ENCODE measurements at regions not wholly inside any gene's neighbourhood (a gene's known extent, or its start where the extent isn't known, plus 50 kb on each side); places are given as distances from the start of the nearest gene placed in this dataset.

DNA sequence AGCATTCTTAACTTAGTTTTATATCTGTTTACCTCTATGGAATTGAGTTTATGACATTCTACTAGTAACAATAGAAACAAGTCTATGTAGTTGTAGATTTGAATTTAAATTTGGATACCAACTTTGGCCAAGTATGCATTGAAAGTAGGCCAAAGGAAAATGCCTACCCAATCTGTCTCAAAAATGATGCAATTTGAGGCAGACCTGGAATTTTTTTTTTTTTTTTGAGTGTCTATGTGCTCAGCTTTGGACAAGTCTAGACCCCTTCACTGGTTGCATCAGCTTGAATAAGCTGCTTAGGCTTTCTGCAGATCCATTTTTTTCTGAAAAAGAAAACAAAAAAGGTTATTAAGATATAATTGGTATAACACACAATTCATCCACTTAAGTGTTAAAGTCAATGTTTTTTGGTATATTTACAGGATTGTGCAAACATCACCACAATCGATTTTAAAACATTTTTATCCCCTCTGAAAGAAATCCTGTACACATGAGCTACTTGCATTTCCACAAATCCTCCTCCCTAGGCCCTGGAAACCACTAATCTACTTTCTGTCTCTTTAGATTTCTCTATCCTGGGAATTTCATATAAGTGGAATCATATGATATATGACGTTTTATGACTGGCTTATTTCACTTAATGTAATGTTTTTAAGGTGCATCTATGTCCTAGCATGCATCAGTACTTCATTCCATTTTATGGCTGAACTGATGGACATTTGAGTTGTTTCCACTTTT, 185.1 kb upstream of the CCDC68 start:
- Histone ChIP-seq H3K27ac (ENCODE audit: low read length) (no peak overlapping the region), H3F3A (ENCODE audit: insufficient read depth, low read length, poor library complexity, severe bottlenecking) (no peaks in the 10 kb centered on the region)

DNA sequence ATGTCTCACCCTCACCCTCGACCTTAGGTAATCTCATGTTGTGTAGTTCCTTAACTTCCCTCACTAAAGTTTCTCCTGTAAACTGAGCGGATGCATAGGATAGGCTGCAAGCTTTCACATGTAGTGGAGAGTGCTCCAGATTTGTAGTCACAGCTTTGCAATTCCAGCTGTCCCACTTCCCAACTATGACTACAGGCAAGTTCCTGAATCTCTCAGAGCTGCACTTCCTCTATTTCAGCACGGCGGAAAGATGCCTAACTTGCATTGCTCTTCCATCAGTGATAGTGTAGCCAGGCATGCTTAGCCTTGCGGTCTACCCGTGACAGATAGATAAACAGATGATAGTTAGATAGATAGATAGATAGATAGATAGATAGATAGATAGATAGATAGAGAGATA, 183.1 kb upstream of the CCDC68 start:
- H3K4me2 ChIP-seq (ENCODE audit: low read length): no peak overlapping the region
- H3K27ac ChIP-seq (ENCODE audit: low read length): no peak overlapping the region
- no peak overlapping the region for H3K4me3 ChIP-seq (ENCODE audit: low read length)
- no peaks in the 10 kb centered on the region for H3K9me2 ChIP-seq (ENCODE audit: insufficient read depth, low read length)
- H4K20me1 ChIP-seq (ENCODE audit: insufficient read depth): no peaks in the 10 kb centered on the region
- no peaks in the 10 kb centered on the region for H3K27me3 ChIP-seq (ENCODE audit: insufficient read depth, low read depth, low read length)
- H3K9me3 ChIP-seq (ENCODE audit: low read length): no peaks in the 10 kb centered on the region
- H3K36me3 ChIP-seq (ENCODE audit: insufficient read depth, low read length): no peaks in the 10 kb centered on the region
- no peaks in the 10 kb centered on the region for H3K79me2 ChIP-seq (replicated peaks; ENCODE audit: insufficient read depth, low read length)
- H2AFZ ChIP-seq (ENCODE audit: low read depth, low read length): no peak overlapping the region
- no peak for TF ChIP-seq SMC3 (conservative IDR thresholded peaks at IDR 0.05; ENCODE audit: poor library complexity)
- TF ChIP-seq POLR2AphosphoS5 (IDR thresholded peaks at IDR 0.05): no peak
- no peak for TF ChIP-seq TAF1 (IDR thresholded peaks at IDR 0.05; ENCODE audit: low read depth)
- TF ChIP-seq, protein P1, sequence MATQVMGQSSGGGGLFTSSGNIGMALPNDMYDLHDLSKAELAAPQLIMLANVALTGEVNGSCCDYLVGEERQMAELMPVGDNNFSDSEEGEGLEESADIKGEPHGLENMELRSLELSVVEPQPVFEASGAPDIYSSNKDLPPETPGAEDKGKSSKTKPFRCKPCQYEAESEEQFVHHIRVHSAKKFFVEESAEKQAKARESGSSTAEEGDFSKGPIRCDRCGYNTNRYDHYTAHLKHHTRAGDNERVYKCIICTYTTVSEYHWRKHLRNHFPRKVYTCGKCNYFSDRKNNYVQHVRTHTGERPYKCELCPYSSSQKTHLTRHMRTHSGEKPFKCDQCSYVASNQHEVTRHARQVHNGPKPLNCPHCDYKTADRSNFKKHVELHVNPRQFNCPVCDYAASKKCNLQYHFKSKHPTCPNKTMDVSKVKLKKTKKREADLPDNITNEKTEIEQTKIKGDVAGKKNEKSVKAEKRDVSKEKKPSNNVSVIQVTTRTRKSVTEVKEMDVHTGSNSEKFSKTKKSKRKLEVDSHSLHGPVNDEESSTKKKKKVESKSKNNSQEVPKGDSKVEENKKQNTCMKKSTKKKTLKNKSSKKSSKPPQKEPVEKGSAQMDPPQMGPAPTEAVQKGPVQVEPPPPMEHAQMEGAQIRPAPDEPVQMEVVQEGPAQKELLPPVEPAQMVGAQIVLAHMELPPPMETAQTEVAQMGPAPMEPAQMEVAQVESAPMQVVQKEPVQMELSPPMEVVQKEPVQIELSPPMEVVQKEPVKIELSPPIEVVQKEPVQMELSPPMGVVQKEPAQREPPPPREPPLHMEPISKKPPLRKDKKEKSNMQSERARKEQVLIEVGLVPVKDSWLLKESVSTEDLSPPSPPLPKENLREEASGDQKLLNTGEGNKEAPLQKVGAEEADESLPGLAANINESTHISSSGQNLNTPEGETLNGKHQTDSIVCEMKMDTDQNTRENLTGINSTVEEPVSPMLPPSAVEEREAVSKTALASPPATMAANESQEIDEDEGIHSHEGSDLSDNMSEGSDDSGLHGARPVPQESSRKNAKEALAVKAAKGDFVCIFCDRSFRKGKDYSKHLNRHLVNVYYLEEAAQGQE (IDR thresholded peaks at IDR 0.05; ENCODE audit: borderline replicate concordance): no peak
- no peak for TF ChIP-seq EP300 (conservative IDR thresholded peaks at IDR 0.05; ENCODE audit: poor library complexity, severe bottlenecking)
- TF ChIP-seq, protein P2, sequence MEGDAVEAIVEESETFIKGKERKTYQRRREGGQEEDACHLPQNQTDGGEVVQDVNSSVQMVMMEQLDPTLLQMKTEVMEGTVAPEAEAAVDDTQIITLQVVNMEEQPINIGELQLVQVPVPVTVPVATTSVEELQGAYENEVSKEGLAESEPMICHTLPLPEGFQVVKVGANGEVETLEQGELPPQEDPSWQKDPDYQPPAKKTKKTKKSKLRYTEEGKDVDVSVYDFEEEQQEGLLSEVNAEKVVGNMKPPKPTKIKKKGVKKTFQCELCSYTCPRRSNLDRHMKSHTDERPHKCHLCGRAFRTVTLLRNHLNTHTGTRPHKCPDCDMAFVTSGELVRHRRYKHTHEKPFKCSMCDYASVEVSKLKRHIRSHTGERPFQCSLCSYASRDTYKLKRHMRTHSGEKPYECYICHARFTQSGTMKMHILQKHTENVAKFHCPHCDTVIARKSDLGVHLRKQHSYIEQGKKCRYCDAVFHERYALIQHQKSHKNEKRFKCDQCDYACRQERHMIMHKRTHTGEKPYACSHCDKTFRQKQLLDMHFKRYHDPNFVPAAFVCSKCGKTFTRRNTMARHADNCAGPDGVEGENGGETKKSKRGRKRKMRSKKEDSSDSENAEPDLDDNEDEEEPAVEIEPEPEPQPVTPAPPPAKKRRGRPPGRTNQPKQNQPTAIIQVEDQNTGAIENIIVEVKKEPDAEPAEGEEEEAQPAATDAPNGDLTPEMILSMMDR (IDR thresholded peaks at IDR 0.05; ENCODE audit: poor library complexity, severe bottlenecking): no peak
- TF ChIP-seq RAD21 (conservative IDR thresholded peaks at IDR 0.05): no peak
- no peaks in the 10 kb centered on the region for H3F3A ChIP-seq (ENCODE audit: insufficient read depth, low read length, poor library complexity, severe bottlenecking)
- no peak overlapping the region for H3K9ac ChIP-seq (ENCODE audit: low read length)

More for the DNA sequence above, 185.1 kb upstream of the CCDC68 start:
- Histone ChIP-seq H3K9me3 (ENCODE audit: low read length) (no peaks in the 10 kb centered on the region), H4K20me1 (ENCODE audit: insufficient read depth) (no peaks in the 10 kb centered on the region), H2AFZ (ENCODE audit: low read depth, low read length) (no peak overlapping the region), H3K9ac (ENCODE audit: low read length) (no peak overlapping the region), H3K79me2 (replicated peaks; ENCODE audit: insufficient read depth, low read length) (no peaks in the 10 kb centered on the region), H3K36me3 (ENCODE audit: insufficient read depth, low read length) (no peaks in the 10 kb centered on the region), H3K27me3 (ENCODE audit: insufficient read depth, low read depth, low read length) (no peaks in the 10 kb centered on the region), H3K4me2 (ENCODE audit: low read length) (no peak overlapping the region), H3K4me3 (ENCODE audit: low read length) (no peak overlapping the region), H3K9me2 (ENCODE audit: insufficient read depth, low read length) (no peaks in the 10 kb centered on the region)
- TF ChIP-seq EP300 (conservative IDR thresholded peaks at IDR 0.05; ENCODE audit: poor library complexity, severe bottlenecking) (no peak), MXI1 (conservative IDR thresholded peaks at IDR 0.05; ENCODE audit: poor library complexity, severe bottlenecking) (no peak), EZH2 (IDR thresholded peaks at IDR 0.05; ENCODE audit: borderline replicate concordance, insufficient read depth, low read length, poor library complexity, severe bottlenecking) (no peak), RAD21 (conservative IDR thresholded peaks at IDR 0.05) (no peak), SMC3 (conservative IDR thresholded peaks at IDR 0.05; ENCODE audit: poor library complexity) (no peak), TAF1 (IDR thresholded peaks at IDR 0.05; ENCODE audit: low read depth) (no peak)
- TF ChIP-seq, protein P2 (IDR thresholded peaks at IDR 0.05; ENCODE audit: poor library complexity, severe bottlenecking): no peak
- TF ChIP-seq, protein P1 (IDR thresholded peaks at IDR 0.05; ENCODE audit: borderline replicate concordance): no peak
